GDM1 (cell line): ENCODE measurements at regions not wholly inside any gene's neighbourhood (a gene's known extent, or its start where the extent isn't known, plus 50 kb on each side); places are given as distances from the start of the nearest gene placed in this dataset.
A peak's percentile ranks its signal among the peaks of the same experiment; 100 is the strongest.
"Not testable (repeated sequence)": the region's sequence is repeated elsewhere in the genome, so short reads cannot be mapped to it uniquely, and the experiment has no call there.

Source experiments
- DNase-seq: peaks from one replicate; lab custom pipeline; 2025; lab: John Stamatoyannopoulos, UW

DNA sequence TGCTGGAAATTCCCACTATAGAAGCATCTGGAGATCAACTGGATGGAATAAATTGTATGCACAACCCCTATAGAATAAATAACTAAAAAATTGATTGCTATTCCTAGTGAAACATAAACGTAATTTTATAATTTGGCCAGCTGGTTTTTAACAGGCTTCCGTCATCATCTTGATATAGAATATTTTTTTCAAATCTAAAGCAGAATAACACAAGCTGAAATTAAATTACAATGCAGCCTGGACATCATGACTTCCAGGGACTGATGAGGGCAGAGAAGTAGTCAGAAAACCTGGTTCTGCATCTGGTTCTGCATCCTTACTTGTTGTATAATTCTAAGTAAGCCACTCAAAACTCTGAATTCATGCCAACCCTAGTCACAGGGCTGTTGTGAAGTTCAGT lies 146.1 kb downstream of the MEX3B start:
- no peak for DNase-seq

DNA sequence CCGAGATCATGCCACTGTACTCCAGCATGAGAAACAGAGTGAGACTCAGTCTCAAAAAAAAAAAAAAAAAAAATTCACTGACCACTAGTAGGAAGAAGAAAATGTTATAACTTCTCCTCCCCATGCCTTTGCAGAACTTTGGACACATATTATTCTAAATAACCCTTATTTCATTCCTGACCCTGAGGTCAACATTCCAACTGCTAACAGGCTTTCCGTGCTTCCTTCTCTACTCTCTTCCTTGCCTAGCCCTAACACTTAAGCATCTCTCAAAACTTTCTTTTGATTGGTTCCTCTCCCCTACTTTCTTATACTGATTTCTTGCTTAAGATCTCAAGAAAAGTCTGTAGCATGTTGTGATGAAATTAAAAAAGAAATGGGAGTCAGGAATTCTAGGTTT lies 146.8 kb downstream of the MEX3B start:
- no peak for DNase-seq

DNA sequence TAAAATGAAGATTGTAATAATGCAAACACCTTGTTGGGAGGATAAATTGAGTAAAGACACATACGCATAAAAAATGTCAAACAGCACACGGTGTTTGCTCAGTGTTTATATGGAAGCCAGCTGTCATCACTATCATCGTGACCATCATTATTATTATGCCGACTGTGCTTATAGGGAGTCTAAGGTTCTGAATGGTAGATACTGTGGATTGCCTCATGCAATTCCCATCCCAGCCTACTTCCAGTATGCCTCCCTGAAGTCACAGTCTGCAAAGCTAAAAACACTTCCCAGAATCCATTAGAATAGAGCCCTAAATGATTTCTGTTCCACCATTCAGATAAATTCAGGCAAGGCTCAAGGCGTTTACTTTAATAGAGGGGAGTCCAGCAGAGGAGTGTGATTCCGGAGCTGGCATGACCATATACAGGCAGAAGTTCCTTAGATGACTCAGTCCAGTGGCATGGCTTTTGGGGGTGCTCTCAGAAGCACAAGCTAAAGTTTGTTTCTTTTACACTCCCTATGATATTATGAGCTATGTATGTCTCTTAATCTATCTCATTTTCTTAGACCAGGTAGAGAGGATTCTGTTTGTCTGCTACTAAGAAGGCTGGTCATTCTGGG lies 148.7 kb downstream of the MEX3B start:
- DNase-seq, result no peak

DNA sequence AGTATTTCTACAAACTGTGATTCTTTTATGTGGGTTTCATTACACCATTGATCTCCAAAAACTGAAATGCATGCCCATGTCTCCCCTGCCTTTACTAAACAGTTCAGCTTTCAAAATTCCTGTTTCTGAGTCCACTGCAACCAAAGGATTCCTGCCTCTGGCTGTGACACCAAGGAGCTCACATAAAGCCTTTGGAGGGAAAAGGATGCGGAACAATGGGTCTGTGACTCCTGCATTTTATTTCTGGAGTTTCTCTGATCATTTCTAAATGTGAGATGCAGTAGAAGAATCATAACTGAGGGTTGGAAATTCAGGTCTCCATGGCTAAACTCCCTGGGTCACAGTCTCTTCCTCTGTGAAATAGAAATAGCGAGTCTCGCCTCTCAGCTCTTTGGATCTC lies 149.5 kb downstream of the MEX3B start:
- DNase-seq, result no peak

DNA sequence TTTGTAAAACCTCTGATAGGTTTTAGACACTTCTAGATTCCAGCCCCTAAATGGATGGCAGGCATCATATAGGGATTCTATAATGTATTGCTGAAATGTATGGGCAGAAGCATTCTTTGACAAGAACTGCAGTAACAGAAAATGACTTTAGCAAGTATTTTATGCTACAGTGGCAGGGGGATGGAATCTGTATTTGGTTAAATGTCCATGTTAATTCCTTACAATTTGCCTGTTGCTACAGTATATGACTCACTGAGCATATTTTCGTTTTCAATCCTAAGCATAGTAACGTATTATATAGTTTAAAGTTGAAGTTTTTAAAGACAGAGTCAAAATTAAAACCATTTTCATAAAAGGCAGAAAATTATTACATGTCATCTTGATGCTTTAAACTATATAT lies 150.1 kb downstream of the MEX3B start:
- no peak for DNase-seq

DNA sequence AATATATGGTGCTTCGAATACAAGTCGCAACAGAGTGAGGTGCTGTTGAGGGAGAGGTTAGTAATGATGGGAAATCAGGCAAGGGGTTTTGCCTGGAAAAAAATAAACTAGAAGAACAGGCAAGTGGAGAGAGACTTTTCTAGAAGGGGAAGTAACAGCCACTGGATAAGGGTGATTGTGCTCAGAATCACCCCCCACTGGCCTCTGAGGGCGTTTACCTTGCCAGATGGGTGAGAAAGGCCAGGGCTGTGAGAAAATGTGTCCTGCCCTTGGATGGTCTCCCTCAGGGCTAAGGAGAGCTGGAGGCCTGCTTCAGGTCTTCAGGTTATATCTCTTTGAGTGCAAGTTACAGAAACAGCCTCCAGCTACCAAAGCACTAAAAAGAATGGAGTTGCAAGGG lies 151.8 kb downstream of the MEX3B start:
- no peak for DNase-seq

DNA sequence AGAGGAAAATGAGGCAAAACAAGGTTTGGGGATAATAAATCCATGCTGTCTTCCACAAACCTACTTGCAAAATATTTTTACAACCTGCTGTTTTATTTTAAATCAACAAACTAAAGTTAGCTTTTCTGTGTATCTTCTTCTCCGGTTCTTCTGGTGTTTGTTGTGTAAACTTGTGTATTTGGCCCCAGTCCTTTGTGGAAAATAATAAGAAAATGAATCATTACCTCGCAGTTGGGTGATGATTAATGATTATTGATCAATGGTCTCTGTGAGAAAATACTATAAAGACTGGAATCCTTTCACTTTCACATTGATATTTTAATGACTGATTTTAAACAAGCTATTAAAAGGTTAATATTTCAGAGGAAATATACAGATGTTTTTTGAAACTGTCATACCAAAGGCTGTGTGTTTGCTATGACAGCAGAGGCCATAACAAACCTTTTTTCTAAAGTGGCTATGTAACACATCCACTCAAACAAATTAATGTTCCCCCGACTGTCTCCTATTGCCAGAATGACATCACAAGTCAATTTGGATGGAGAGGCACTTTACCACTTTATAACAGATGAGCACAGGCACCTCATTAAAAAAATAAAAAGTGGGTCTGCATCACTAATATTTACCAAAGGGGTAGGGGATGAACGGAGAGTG lies 152.5 kb downstream of the MEX3B start:
- DNase-seq, result no peak

DNA sequence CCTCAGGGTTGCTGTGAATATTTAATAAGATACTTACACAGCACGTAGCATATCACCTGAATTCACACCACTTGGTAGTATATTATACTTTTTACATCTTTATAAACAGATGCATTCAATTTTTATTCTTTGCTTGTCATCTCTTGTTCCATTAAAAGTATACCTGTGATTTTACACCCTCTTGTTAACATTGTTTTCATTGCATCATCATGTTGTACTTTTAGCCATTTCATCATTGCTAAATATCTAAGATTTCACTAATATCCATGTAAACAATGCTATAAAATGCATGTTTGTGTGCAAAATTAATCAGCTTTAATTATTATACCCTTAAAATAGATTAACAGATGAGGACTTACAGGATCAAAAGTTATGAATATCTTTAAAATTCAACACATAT lies 155.3 kb downstream of the MEX3B start:
- no peak for DNase-seq

DNA sequence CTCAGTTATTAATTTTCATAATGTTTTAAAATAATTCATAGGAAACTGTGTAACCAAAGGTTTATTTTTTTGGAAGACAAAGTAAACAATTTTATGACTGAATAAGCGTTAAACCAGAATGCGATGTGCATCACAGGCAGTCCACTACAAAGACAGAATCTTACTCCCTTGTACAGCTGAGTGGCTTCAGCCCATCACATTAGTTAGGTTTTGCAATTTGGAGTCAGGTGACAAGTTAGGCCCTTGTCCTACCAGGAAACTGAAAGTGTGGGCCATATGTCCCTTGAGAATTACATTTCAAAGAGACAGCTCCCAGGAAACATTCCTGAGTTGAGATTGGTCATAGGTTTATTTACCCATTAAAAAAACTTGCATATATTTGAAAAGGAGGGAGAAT lies 156.3 kb downstream of the MEX3B start:
- DNase-seq, result no peak

DNA sequence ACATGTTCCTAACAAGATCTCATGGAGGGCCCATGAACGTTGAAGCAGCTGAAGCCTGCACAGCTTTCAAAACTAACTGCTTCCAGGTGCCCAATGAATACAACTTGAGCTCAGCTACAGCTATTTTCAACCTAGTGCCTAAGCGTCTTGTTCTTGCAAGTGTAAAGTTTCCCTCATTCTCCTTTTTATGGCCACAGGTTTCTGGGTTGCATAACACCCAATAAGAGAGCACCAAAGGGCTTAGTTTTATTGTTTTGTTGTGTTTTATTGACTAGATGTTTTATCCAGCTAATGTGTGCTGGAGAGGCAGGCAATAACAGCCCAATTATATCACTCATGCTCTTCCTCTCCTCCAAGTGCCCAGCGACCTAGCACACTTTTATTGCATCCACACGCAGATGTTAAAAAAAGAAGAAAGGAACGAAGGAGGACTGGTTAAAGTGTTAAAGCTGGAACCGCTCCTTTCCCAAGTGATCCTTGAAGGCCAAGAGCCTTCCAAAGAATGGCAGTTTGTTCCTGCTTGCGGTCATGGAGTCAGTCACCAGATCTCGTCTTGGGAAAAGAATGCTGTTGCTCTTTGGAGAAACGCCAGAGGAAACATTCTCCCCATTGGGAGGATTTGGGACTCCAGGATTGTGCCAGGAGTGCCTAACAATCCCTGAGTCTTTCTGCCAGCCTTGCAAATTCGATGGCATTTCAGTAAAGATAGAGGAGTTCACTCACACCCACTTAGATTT lies 156.9 kb downstream of the MEX3B start:
- DNase-seq, result no peak

DNA sequence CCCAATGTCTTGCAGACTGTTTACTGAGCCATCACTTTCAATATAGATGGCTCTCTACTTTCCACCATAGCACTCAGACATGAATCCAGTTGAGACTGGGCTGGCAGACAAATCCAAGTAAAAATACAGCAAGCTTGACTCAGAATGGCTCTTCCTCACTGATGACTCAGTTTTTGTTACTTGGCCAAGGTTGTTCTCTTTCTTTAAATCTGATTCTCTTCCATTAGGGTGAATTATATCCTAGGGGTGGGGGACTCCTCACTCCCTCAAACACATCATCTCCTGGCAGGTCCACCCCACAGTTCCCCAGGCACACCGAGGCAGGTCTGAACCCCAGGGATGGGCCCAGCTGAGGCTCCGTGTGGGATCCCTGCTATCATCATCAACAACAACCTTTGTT lies 157.9 kb downstream of the MEX3B start:
- DNase-seq, result no peak

DNA sequence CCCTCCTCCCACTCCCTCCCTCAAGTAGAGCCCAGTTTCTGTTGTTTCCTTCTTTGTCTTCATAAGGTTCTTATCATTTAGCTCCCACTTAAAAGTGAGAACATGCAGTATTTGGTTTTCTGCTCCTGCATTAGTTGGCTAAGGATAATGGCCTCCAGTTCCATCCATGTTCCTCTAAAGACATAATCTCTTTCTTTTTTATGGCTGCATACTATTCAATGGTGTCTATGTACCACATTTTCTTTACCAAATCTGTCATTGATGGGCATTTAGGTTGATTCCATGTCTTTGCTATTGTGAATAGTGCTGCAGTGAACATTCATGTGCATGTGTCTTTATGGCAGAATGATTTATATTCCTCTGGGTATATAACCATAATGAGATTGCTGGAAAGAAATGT lies 158.6 kb downstream of the MEX3B start:
- DNase-seq, result not testable (repeated sequence)

DNA sequence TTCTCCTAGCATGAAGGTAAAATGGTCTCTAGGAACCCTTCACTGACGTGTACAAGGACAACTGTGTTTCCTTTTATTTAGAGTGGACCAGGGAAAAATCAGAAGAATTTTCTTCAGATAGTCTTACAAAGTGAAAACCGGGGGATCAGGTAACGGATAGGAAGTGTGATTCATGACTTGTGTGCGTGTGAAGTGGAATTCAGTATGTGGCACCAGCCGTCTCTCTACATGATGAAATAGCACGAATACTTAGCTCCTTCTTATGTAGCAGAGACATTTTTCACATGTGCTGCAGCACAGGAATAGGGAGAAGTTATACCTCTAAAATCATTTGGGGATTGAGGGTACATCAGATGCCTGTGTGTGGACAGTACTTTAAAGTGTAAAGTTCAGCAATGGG lies 159.2 kb downstream of the MEX3B start:
- DNase-seq, result no peak

DNA sequence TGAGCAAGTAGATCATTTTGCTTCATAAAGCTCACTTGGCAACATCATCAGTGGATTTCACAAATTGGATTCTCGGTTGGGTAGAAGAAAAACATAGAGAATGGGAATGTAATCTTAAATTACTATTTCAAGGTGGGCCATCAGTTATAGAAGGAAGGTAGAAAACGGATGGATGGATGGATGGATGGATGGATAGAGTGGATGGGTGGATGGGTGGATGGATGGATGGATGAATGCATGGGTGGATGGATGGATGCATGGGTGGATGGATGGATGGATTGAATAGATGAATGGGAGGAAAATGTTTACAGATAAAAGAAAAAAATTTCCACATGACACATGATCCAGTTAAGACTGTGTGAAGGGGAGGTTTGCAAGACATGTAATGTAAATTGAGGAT lies 159.7 kb downstream of the MEX3B start:
- no peak for DNase-seq

DNA sequence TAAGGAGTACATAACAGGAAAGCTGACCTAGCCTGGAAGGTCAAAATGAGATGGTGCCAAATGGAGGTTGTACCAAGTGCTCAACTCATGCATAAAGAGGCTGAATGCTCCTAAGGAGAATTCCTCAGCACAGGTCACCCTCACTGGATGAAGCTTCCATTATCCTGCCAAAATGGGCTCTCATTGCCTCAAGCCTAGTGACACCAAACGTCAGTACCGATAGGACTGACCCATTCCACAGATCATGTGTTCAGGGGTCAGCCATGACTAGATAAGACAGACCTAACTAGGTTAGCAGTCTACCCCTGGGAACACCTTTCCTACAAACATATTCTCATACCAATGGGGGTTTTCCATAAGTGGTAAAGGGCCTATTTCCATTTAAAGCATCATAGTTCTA lies 160.7 kb downstream of the MEX3B start:
- DNase-seq, result no peak

DNA sequence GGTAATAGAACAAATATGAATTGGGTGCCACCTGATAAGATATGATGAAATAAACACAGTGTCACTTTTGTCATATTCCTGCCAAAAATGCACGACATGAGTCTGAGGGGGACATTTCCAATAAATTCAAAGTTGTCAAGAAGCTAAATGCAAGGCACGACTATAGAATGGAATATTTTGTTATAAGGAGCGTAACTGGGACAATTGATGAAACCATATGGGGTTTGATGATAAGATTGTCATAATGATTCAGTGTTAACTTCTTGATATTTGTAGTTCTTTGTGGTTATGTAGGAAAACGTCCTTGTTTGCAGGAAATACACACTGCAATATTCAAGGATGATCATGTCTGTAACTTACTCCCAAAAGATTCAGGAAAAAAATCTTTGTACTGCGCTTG lies 163.3 kb downstream of the MEX3B start:
- no peak for DNase-seq

DNA sequence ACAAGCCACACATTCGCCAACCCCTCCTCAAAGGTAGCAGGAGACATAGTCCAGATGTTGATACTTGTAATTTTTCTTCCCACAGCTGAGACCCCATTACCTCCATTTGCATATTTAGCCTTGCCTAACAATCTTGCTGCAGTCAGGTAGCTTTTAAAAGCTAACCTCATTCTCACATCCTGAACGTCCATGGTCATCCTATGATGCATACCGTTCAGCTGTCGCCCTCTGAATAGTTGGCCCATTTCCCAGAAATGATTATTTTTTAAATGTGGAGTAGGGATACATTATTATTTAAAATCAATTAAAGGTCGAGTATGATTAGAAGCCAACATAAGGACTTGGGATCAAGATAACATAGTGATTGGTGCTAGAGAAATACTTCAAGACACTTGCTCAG lies 165.0 kb downstream of the MEX3B start:
- DNase-seq, result no peak

DNA sequence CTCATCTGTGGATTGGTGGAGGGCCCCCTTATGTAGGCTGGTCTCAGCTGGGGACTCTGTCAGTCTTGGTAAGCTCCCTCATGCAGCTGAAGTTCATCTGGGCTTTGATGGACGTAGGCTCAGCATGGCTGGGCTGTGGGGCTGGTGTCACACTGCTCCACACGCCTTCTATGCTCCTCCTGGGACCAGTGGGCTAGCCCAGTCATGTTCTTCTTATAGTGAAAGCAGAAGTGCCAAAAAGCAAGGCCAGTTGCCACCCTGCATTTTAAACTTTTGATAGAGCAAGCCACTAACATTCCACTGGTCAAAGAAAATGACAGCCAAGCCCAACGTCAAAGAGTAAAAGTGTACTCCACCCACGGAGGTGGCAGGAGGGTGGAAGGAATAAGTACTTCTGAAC lies 165.5 kb downstream of the MEX3B start:
- peak; percentile 4 for DNase-seq

DNA sequence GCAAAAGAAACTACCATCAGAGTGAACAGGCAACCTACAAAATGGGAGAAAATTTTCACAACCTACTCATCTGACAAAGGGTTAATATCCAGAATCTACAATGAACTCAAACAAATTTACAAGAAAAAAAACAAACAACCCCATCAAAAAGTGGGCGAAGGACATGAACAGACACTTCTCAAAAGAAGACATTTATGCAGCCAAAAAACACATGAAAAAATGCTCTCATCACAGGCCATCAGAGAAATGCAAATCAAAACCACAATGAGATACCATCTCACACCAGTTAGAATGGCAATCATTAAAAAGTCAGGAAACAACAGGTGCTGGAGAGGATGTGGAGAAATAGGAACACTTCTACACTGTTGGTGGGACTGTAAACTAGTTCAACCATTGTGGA lies 170.1 kb downstream of the MEX3B start:
- DNase-seq, result not testable (repeated sequence)

DNA sequence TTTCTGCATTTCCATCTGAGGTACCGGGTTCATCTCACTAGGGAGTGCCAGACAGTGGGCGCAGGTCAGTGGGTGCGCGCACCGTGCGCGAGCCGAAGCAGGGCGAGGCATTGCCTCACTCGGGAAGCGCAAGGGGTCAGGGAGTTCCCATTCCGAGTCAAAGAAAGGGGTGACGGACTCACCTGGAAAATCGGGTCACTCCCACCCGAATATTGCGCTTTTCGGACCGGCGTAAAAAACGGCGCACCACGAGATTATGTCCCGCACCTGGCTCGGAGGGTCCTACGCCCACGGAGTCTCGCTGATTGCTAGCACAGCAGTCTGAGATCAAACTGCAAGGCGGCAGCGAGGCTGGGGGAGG lies 175.1 kb downstream of the MEX3B start:
- not testable (repeated sequence) for DNase-seq

DNA sequence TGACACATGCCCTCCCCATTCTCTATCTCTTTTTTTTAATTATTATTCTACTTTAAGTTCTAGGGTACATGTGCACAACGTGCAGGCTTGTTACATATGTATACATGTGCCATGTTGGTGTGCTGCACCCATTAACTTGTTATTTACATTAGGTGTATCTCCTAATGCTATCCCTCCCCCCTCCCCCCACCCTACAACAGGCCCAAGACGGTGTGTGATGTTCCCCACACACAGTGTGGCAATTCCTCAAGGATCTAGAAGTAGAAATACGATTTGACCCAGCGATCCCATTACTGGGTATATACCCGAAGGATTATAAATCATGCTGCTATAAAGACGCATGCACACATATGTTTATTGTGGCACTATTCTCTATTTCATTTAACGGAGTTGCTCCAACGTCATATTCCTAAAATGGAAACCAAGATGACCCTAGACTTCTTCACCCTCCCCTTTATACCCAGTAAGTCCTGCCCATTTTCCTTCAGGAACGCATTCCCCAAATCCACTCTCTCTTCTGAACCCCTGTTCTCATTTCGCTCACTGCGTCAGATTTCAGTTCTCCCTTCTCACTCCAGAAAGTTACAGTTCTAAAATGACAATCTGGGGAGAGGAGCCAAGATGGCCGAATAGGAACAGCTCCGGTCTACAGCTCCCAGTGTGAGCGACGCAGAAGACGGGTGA lies 175.6 kb downstream of the MEX3B start:
- DNase-seq, result not testable (repeated sequence)

DNA sequence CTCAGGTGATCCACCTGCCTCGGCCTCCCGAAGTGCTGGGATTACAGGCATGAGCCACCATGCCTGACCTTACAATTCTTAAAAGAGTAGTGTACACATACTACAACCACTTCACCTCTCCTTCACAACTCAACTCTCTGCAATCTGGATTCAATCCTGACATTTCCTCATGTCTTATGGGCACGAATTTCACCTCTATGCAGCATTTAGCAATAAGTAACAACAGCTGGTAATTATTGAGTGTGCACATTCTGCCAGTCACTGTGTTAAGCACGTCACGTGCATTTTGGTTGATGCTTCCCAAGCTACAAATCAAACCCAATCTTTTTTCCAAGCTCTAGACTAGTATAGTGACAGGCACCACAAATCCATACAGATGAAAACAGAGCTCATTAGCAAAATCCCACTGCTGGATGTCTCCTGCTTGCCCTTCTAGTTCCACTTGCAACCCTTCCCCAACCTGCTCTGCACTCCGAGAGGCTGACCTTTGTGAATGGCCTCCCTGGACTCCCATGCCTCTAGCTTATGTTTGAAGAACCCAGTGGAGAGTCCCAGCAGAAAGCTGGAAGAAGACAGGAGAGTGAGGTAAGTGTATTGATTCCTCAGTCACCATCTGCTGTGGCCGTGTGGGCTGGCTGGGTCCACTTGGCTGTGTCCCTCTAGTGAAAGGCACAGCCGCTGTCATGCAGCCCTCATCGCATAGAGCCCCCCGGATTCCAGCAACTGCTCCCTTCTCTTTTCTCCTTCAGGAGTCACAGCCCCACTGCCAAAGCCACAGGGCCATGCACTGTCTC lies 176.5 kb downstream of the MEX3B start:
- no peak for DNase-seq
